Left ventricle myocardium inferior (tissue), 1 donor: ENCODE measurements at regions not wholly inside any gene's neighbourhood (a gene's known extent, or its start where the extent isn't known, plus 50 kb on each side); places are given as distances from the start of the nearest gene placed in this dataset.

ENCODE experiments used
- DNase-seq: peaks from one replicate; pipeline ENCODE4 v3.0.0-alpha.2; 2020
- H3K27ac ChIP-seq: fragments of 200-600 bp; replicated peaks from 2 replicates; pipeline ENCODE4 v1.8.0; 2021
- H3K27me3 ChIP-seq: fragments of 200-600 bp; 2 replicates; pipeline ENCODE4 v1.8.0; 2021; ENCODE audit warnings: low read depth
- H3K36me3 ChIP-seq: fragments of 200-600 bp; 2 replicates; pipeline ENCODE4 v1.8.0; 2021
- H3K4me1 ChIP-seq: fragments of 200-600 bp; 2 replicates; pipeline ENCODE4 v1.8.0; 2021
- H3K4me3 ChIP-seq: fragments of 200-600 bp; 2 replicates; pipeline ENCODE4 v1.8.0; 2021; ENCODE audit warnings: mild to moderate bottlenecking, moderate library complexity
- H3K9me3 ChIP-seq: fragments of 200-600 bp; replicated peaks from 2 replicates; pipeline ENCODE4 v1.8.0; 2021
- intact Hi-C: fragments of 100-400 bp; cut with micrococcal nuclease; formaldehyde crosslinking; loops from one replicate; pipeline ENCODE4 v1.11.0; 2022
- TF ChIP-seq, protein P1 (sequence below): fragments of 200-600 bp; IDR thresholded peaks from 2 replicates; pipeline ENCODE4 v1.8.0; 2021; ENCODE audit warnings: antibody characterized with exemption, mild to moderate bottlenecking, borderline replicate concordance
- donor health status: DM: no; HTN: yes; CAD: no; lungs with severe emphysema.

DNA sequence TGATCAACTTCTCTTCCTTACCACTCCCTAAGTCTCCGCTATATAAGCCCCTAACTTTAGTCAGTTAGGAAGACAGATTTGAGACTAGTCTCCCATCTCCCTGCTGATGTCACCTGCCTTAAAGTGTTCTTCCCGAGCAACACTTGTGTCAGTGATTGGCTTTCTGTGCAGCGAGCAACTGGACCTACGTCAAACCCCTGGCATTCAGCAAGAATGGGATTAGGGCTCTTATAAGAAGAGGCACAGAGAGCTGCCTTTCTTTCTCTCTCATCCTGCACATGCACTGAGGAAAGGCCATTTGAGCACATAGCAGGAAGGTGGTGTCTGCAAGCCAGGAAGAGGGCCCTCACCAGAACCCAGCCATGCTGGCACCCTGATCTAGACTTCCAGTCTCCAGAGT is 116.6 kb upstream of the THY1 start:
- DNase-seq: no peak
- Histone ChIP-seq H3K27me3 (peaks cover 59% of the 10 kb centered on the region), H3K27ac (no peak overlapping the region), H3K36me3 (no peaks in the 10 kb centered on the region), H3K4me3 (no peak overlapping the region), H3K4me1 (no peaks in the 10 kb centered on the region), H3K9me3 (no peaks in the 10 kb centered on the region)
- TF ChIP-seq, protein P1, sequence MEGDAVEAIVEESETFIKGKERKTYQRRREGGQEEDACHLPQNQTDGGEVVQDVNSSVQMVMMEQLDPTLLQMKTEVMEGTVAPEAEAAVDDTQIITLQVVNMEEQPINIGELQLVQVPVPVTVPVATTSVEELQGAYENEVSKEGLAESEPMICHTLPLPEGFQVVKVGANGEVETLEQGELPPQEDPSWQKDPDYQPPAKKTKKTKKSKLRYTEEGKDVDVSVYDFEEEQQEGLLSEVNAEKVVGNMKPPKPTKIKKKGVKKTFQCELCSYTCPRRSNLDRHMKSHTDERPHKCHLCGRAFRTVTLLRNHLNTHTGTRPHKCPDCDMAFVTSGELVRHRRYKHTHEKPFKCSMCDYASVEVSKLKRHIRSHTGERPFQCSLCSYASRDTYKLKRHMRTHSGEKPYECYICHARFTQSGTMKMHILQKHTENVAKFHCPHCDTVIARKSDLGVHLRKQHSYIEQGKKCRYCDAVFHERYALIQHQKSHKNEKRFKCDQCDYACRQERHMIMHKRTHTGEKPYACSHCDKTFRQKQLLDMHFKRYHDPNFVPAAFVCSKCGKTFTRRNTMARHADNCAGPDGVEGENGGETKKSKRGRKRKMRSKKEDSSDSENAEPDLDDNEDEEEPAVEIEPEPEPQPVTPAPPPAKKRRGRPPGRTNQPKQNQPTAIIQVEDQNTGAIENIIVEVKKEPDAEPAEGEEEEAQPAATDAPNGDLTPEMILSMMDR: no peak
- intact Hi-C loops: loop anchor here (5.0 kb wide), 1 partner anchor 57 kb away; no protein-coding TSS in a partner anchor

DNA sequence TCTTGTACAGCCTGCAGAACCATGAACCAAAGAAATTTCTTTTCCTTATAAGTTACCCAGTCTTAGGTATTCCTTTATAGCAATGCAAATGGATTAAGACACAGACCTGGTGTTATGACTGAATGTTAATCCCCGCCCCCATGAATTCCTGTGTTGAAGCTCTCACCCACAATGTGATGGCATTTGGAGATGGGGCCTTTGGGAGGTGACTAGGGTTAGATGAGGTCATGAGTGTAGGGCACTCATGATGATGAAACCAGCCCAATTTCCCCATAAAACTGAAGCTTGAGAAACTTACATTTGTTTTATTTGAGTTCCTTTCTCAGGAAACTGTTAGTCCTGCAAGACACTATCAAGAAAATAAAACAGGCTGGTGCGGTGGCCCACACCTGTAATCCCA is 115.8 kb upstream of the THY1 start:
- Histone ChIP-seq H3K27ac (no peak overlapping the region), H3K27me3 (peaks cover 63% of the 10 kb centered on the region), H3K4me1 (no peaks in the 10 kb centered on the region), H3K36me3 (no peaks in the 10 kb centered on the region), H3K4me3 (no peak overlapping the region), H3K9me3 (no peaks in the 10 kb centered on the region)
- intact Hi-C loops: loop anchor here (5.0 kb wide), 1 partner anchor 56 kb away; no protein-coding TSS in a partner anchor
- TF ChIP-seq, protein P1: no peak
- no peak for DNase-seq

DNA sequence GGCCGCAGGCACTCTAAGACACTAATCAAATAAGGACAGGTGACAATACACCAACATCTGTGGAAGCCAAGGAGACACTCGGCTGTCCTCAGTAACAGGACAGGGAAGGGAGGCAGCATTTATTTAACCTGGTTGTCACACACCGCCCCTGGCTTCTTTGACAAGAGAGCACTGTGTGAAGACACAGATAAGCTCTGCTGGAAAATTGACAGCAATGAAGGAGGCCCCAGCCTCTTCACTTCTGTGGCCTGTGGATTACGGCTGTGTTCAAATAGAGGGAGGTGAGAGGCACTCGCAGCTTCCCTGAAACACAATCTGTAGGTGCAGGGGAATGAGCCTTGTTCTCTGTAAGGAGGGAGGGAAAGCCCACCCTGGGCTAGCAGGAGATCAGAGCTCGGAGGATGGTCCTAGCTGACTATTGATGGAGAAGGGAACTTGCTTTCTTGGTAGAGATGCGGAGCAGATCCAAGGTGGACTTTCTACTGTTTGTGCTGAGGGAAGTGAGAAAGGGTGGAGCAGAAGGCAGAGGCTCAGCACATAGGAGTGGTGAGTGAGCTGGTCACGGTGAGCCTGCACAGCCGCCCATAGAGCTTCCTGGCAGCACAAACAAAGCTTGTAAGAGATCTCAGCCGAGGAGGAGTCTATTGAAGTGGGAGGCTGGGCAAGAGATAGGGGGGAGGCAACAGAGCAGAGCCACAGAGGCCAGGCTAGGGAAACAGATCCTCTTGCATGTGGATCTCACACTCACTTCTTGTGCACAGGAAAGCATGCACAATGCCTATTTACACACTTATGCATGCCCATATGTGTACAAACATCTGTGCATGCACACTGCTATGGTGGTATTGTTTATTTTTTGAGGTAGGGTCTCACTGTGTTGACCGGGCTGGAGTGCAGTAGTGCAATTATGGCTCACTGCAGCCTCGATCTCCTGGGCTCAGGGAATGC is 114.6 kb upstream of the THY1 start:
- Histone ChIP-seq H3K9me3 (no peaks in the 10 kb centered on the region), H3K36me3 (no peaks in the 10 kb centered on the region), H3K27ac (no peak overlapping the region), H3K4me1 (no peaks in the 10 kb centered on the region), H3K4me3 (no peak overlapping the region), H3K27me3 (peaks cover 74% of the 10 kb centered on the region)
- DNase-seq: no peak
- intact Hi-C loops: loop anchor here (5.0 kb wide), 1 partner anchor 55 kb away; no protein-coding TSS in a partner anchor
- TF ChIP-seq, protein P1: no peak

DNA sequence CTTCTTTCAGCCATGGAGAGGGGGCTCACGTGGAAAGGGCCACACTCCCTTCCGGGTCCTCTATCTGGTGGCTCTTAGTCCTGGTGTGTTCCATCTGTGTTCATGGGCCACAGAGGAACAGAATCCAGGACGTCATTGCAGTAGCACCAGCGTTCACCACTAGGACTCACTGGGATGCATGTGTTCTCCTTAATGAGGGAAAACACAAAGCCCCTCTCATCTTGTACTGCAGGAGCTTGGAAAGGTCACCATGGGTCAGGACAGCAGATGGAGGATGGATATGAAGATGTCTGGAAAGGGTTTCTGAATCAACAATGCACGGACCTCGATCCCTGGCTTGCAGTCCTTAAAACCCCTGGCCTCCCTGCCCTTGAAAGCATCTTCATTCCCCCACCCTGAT is 113.8 kb upstream of the THY1 start:
- no peak for DNase-seq
- no peak overlapping the region for H3K4me3 ChIP-seq
- H3K27ac ChIP-seq: no peak overlapping the region
- no peaks in the 10 kb centered on the region for H3K36me3 ChIP-seq
- intact Hi-C loops: loop anchor here (5.0 kb wide), 1 partner anchor 54 kb away; no protein-coding TSS in a partner anchor
- H3K9me3 ChIP-seq: no peaks in the 10 kb centered on the region
- TF ChIP-seq, protein P1: no peak
- H3K4me1 ChIP-seq: no peaks in the 10 kb centered on the region
- peaks cover 75% of the 10 kb centered on the region for H3K27me3 ChIP-seq

DNA sequence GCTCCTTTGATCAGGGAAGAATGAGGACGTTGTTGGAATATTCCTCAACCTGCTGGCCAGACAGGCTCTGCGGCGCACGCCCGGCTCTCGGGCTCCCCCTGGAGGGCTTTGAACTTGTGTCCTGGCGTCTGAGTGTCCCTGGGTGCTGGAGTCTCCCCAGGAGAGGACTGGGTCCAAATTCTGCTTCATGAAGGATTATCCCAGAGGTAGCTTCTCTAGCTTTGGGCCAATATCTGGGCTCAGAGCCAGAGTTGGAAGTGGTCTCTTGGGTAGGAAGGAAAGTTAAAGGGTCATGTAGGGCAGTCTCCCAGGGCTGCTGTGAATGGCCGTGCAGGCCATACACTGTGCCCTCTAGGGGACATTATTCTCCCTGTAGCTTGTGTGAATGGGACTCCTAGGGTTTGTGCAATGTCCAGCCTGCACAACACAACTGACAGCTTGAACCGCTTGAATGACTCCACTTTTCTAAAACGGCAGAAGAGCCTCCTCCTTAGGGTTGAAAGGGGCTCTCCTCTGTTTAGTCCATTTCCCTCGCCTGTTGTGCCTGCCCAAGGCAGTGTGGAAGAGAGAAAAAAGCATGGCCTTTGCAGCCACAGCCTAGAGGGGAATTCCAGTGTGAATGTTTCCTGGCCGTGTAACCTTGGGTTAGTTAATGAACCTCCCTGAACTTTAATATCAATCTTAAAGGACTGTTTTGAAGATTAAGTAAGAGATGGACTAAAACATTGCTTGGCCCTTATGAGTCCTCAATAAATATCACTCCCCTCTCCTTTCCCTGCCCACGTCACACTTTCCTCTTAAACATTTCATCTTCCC is 111.2 kb upstream of the THY1 start:
- DNase-seq: peak; percentile 73
- no peaks in the 10 kb centered on the region for H3K36me3 ChIP-seq
- H3K27me3 ChIP-seq: peaks cover 79% of the 10 kb centered on the region
- TF ChIP-seq, protein P1: peak; percentile 88
- H3K27ac ChIP-seq: no peak overlapping the region
- intact Hi-C loops: no loop called here
- H3K4me1 ChIP-seq: no peaks in the 10 kb centered on the region
- no peaks in the 10 kb centered on the region for H3K9me3 ChIP-seq
- no peak overlapping the region for H3K4me3 ChIP-seq
